HepG2 (cell line): ENCODE measurements at regions not wholly inside any gene's neighbourhood (a gene's known extent, or its start where the extent isn't known, plus 50 kb on each side); places are given as distances from the start of the nearest gene placed in this dataset.

Experiments used
- CC2D1A ChIP-seq: sonication (generic); formaldehyde crosslinking; IDR thresholded peaks from 2 replicates; pipeline ENCODE4 v1.8.1; 2023; ENCODE audit warnings: mild to moderate bottlenecking, missing genetic modification reagents
- LCORL ChIP-seq, 2 experiments: fragments of 450-650 bp in 1 of 2; sonication (generic) in 1 of 2; formaldehyde crosslinking in 1 of 2; IDR thresholded peaks; 2 replicates each; pipeline versions ENCODE4 v1.5.0 to v1.6.1; 2017 to 2020; ENCODE audit warnings: antibody characterized with exemption in 1 of 2, missing genetic modification reagents in 1 of 2
- NFATC3 ChIP-seq: sonication (generic); formaldehyde crosslinking; IDR thresholded peaks from 2 replicates; pipeline ENCODE4 v1.5.1; 2020; ENCODE audit warnings: mild to moderate bottlenecking, missing genetic modification reagents
- NFIB ChIP-seq: sonication (generic); formaldehyde crosslinking; IDR thresholded peaks from 2 replicates; pipeline ENCODE4 v1.9.0; 2021; ENCODE audit warnings: missing genetic modification reagents, mild to moderate bottlenecking, borderline replicate concordance
- POLR2A ChIP-seq, 2 experiments: IDR thresholded peaks; 2 replicates each; pipeline ENCODE4 v1.6.1; 2011; ENCODE audit warnings: low read depth in 2 of 2, low read length in 2 of 2, mild to moderate bottlenecking in 1 of 2, moderate library complexity in 1 of 2; ENCODE audit not compliant: insufficient read depth in 1 of 2
- YY1 ChIP-seq: IDR thresholded peaks from 2 replicates; pipeline ENCODE4 v1.6.1; 2011; ENCODE audit warnings: low read length, low read depth, moderate library complexity, mild to moderate bottlenecking; ENCODE audit not compliant: insufficient read depth, insufficient replicate concordance
- ZNF44 ChIP-seq: sonication (generic); formaldehyde crosslinking; IDR thresholded peaks from 2 replicates; pipeline ENCODE4 v1.5.1; 2020; ENCODE audit warnings: mild to moderate bottlenecking, missing genetic modification reagents
- TF ChIP-seq, protein P1 (sequence below): sonication (generic); formaldehyde crosslinking; IDR thresholded peaks from 2 replicates; pipeline ENCODE4 v1.5.0; 2020; ENCODE audit warnings: mild to moderate bottlenecking, missing genetic modification reagents, moderate library complexity

DNA sequence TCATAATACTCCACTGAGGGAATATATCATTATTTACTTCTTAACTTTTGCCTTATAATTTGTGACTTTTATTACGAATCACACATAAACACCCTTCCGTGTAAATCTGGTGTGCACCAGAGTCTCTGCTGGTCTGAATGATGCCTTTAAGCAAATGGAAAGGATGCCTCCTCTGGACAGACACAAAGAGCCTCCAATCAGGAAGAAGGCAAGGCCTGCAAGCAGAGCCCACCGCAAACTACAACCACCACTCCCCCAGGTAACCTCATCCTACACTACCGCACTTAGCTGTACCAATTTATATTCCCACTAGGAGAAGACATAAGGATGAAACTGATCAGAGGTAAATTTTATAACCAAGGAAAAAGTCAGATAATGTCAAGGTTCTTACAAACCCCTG lies 137.6 kb downstream of the KLF12 start:
- TF ChIP-seq ZNF44 (CRISPR knock-in tag) (no peak), NFATC3 (CRISPR knock-in tag) (no peak), POLR2A (IDR thresholded peaks at IDR 0.05; ENCODE audit: insufficient read depth in 1 of 2, low read depth in 2 of 2, low read length in 2 of 2) (no peak), YY1 (no peak), NFIB (CRISPR knock-in tag) (no peak), CC2D1A (CRISPR knock-in tag) (no peak), LCORL (IDR thresholded peaks at IDR 0.05) (no peak), LCORL (CRISPR knock-in tag; IDR thresholded peaks at IDR 0.05) (no peak)
- TF ChIP-seq, protein P1, sequence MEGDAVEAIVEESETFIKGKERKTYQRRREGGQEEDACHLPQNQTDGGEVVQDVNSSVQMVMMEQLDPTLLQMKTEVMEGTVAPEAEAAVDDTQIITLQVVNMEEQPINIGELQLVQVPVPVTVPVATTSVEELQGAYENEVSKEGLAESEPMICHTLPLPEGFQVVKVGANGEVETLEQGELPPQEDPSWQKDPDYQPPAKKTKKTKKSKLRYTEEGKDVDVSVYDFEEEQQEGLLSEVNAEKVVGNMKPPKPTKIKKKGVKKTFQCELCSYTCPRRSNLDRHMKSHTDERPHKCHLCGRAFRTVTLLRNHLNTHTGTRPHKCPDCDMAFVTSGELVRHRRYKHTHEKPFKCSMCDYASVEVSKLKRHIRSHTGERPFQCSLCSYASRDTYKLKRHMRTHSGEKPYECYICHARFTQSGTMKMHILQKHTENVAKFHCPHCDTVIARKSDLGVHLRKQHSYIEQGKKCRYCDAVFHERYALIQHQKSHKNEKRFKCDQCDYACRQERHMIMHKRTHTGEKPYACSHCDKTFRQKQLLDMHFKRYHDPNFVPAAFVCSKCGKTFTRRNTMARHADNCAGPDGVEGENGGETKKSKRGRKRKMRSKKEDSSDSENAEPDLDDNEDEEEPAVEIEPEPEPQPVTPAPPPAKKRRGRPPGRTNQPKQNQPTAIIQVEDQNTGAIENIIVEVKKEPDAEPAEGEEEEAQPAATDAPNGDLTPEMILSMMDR (CRISPR knock-in tag): no peak
